AG04450 (cell line): ENCODE measurements at regions not wholly inside any gene's neighbourhood (a gene's known extent, or its start where the extent isn't known, plus 50 kb on each side); places are given as distances from the start of the nearest gene placed in this dataset.

ENCODE experiments used
- CTCF ChIA-PET: fragments of 300-600, 350-600 bp; formaldehyde crosslinking; extraction: SDS; loops from one replicate; lab custom pipeline; 2022; ENCODE audit warnings: antibody characterized with exemption, inconsistent platforms; lab: Charles Lee
- POLR2A ChIA-PET: fragments of 350-600 bp; formaldehyde crosslinking; extraction: SDS; loops from one replicate; lab custom pipeline; 2021; ENCODE audit warnings: antibody characterized with exemption, inconsistent platforms; lab: Yijun Ruan, JAX
- DNase-seq: peaks from one replicate; pipeline ENCODE4 v3.0.0-alpha.2; 2011; ENCODE audit warnings: low read depth, low spot score
- H3K27ac ChIP-seq: one replicate; pipeline ENCODE4 v1.5.1; 2012; ENCODE audit warnings: low read depth, low read length, control low read depth
- H3K27me3 ChIP-seq: one replicate; pipeline ENCODE4 v1.6.0; 2012; ENCODE audit warnings: low read length; ENCODE audit not compliant: control insufficient read depth, insufficient read depth
- H3K4me3 ChIP-seq: 2 replicates; pipeline ENCODE4 v1.5.1; 2011; ENCODE audit warnings: mild to moderate bottlenecking, low read depth, low read length, control low read depth
- H3K9me3 ChIP-seq: 2 replicates; pipeline ENCODE4 v1.5.1; 2012; ENCODE audit warnings: low read length; ENCODE audit not compliant: control insufficient read depth, insufficient read depth
- TF ChIP-seq, protein P1 (sequence below): IDR thresholded peaks from 2 replicates; pipeline ENCODE4 v1.5.1; 2011; ENCODE audit warnings: low read depth, low read length, control low read depth, inconsistent platforms

DNA sequence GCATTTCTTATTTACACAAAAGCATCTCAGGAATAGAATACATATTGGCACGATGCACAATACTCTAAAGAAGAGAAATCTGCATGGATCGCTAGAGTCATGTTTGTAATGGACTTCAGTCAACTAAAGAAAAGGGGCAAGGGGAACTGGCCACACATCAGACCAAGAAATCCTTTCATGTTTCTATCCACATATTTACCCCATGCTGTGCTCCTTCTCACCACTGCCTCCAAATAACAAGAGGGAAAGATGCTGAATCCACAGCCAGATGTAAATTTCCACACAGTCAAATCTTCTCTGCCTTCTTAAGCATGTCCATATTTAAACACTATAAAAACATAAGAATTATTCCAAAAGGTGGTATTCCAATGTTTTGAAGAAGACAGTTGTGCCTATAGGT, 67.6 kb downstream of the COX18 start:
- CTCF ChIA-PET = no interaction called here
- no peak overlapping the region for H3K27ac ChIP-seq

DNA sequence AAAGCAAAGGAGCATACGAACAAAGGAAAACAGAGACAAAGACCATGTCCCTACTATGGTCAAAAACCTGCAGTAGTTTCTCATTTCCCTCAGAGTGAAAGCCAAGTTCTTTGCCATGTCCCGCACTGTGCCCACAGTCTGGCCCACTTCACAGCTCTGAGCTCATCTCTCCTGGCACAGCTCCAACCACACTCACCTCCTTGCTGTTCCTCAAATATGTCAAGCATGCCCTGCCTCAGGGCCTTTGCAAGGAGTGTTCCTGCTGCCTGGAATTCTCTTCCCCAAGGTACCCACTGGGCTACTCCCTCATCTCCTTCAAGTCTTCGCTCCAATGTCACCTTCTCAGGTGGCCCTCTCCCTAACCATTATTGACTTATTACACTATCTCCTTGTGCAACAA, 72.1 kb downstream of the COX18 start:
- H3K27me3 ChIP-seq = no peaks in the 10 kb centered on the region
- DNase-seq = no peak
- H3K4me3 ChIP-seq = no peak overlapping the region
- POLR2A ChIA-PET = no interaction called here
- CTCF ChIA-PET = no interaction called here
- no peaks in the 10 kb centered on the region for H3K9me3 ChIP-seq
- TF ChIP-seq, protein P1, sequence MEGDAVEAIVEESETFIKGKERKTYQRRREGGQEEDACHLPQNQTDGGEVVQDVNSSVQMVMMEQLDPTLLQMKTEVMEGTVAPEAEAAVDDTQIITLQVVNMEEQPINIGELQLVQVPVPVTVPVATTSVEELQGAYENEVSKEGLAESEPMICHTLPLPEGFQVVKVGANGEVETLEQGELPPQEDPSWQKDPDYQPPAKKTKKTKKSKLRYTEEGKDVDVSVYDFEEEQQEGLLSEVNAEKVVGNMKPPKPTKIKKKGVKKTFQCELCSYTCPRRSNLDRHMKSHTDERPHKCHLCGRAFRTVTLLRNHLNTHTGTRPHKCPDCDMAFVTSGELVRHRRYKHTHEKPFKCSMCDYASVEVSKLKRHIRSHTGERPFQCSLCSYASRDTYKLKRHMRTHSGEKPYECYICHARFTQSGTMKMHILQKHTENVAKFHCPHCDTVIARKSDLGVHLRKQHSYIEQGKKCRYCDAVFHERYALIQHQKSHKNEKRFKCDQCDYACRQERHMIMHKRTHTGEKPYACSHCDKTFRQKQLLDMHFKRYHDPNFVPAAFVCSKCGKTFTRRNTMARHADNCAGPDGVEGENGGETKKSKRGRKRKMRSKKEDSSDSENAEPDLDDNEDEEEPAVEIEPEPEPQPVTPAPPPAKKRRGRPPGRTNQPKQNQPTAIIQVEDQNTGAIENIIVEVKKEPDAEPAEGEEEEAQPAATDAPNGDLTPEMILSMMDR = no peak
- H3K27ac ChIP-seq = no peak overlapping the region

More for the DNA sequence above, 67.6 kb downstream of the COX18 start:
- no peak overlapping the region for H3K4me3 ChIP-seq
- POLR2A ChIA-PET = no interaction called here
- DNase-seq = no peak
- TF ChIP-seq, protein P1 = no peak
- no peaks in the 10 kb centered on the region for H3K27me3 ChIP-seq
- H3K9me3 ChIP-seq = no peaks in the 10 kb centered on the region

DNA sequence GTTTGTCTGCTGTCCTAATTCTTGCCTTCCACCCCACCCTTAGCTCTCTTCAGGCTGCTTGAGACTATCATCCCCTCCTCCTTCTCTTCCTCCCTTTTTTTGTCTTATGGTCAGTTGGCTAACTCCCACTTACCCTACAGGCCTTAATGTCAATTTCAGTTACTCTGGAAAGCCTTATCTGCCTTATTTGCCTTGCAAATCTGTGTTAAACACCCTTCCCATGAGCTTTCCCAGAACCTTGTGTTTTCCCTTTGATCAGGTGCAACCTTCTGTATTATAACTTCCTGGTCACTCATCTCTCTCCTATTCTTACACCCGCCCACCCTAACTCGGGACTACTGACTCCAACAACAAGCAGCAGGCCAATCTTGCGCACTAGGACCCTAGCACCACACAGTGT, 74.8 kb downstream of the COX18 start:
- no peaks in the 10 kb centered on the region for H3K27me3 ChIP-seq
- H3K9me3 ChIP-seq = no peaks in the 10 kb centered on the region
- H3K27ac ChIP-seq = no peak overlapping the region
- no peak for DNase-seq
- TF ChIP-seq, protein P1 = no peak
- POLR2A ChIA-PET = no interaction called here
- CTCF ChIA-PET = no interaction called here
- H3K4me3 ChIP-seq = no peak overlapping the region

GRCh38 chr4:72993876-72994275, 75.6 kb downstream of the COX18 start:
- ChIA-PET POLR2A (no interaction called here), CTCF (no interaction called here)
- H3K27ac ChIP-seq = no peak overlapping the region

GRCh38 chr4:72991873-72992272, 77.6 kb downstream of the COX18 start:
- DNase-seq = no peak
- POLR2A ChIA-PET = interaction anchor here (0.7 kb wide), 1 partner anchor 106 kb away, joined by 3 read pairs; no protein-coding TSS in a partner anchor
- H3K27ac ChIP-seq = no peak overlapping the region
- CTCF ChIA-PET = no interaction called here
- TF ChIP-seq, protein P1 = no peak
- no peaks in the 10 kb centered on the region for H3K9me3 ChIP-seq
- no peak overlapping the region for H3K4me3 ChIP-seq
- no peaks in the 10 kb centered on the region for H3K27me3 ChIP-seq

More at GRCh38 chr4:72993876-72994275, 75.6 kb downstream of the COX18 start:
- Histone ChIP-seq H3K4me3 (no peak overlapping the region), H3K9me3 (no peaks in the 10 kb centered on the region), H3K27me3 (no peaks in the 10 kb centered on the region)
- TF ChIP-seq, protein P1 = no peak
- DNase-seq = no peak
